Transverse colon (tissue), 4 donors: ENCODE measurements at regions not wholly inside any gene's neighbourhood (a gene's known extent, or its start where the extent isn't known, plus 50 kb on each side); places are given as distances from the start of the nearest gene placed in this dataset.

ENCODE experiments used
- EP300 ChIP-seq: sonication (generic); formaldehyde crosslinking; IDR thresholded peaks from one replicate; pipeline ENCODE4 v1.6.1; 2017; ENCODE audit warnings: antibody characterized with exemption, low read depth
- POLR2A ChIP-seq: fragments of 450-650 bp; IDR thresholded peaks from one replicate; pipeline ENCODE4 v1.6.1; 2016; ENCODE audit warnings: antibody characterized with exemption, mild to moderate bottlenecking, moderate library complexity
- POLR2AphosphoS5 ChIP-seq, 3 donors: sonication (generic); formaldehyde crosslinking; IDR thresholded peaks; one replicate each; pipeline ENCODE4 v1.6.1; 2016; ENCODE audit warnings: antibody characterized with exemption in 3 of 3
- TF ChIP-seq, protein P1 (sequence below), 5 experiments: fragments of 200-600 bp in 3 of 5; fragments of 450-650 bp in 2 of 5; sonication (generic) in 3 of 5; IDR thresholded peaks; 1 replicate in 2 of 5; 2 replicates in 3 of 5; pipeline ENCODE4 v1.5.1; 2016 to 2017; ENCODE audit warnings: antibody characterized with exemption in 5 of 5, inconsistent platforms in 3 of 5, mild to moderate bottlenecking in 2 of 5, moderate library complexity in 1 of 5

DNA sequence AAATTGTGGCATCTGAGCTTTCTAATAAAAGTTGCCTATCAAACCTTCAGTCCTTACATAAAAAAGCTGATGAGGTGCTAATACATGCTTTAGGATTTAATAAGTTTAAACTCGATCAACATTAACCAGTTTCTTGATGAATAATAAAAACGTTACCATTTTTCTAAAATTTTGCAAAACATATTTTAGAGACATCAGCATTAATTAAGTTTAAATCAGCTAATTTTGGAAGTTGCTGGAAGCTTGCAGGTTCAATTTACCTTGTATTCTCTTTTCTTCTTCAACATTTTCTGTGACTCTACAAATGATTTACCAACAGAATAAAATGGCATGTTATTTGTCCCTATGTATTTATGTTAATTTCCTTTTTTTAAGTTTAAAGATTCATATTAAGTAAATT is 365.3 kb upstream of the OPRM1 start:
- TF ChIP-seq, protein P1, sequence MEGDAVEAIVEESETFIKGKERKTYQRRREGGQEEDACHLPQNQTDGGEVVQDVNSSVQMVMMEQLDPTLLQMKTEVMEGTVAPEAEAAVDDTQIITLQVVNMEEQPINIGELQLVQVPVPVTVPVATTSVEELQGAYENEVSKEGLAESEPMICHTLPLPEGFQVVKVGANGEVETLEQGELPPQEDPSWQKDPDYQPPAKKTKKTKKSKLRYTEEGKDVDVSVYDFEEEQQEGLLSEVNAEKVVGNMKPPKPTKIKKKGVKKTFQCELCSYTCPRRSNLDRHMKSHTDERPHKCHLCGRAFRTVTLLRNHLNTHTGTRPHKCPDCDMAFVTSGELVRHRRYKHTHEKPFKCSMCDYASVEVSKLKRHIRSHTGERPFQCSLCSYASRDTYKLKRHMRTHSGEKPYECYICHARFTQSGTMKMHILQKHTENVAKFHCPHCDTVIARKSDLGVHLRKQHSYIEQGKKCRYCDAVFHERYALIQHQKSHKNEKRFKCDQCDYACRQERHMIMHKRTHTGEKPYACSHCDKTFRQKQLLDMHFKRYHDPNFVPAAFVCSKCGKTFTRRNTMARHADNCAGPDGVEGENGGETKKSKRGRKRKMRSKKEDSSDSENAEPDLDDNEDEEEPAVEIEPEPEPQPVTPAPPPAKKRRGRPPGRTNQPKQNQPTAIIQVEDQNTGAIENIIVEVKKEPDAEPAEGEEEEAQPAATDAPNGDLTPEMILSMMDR (IDR thresholded peaks at IDR 0.05) = no peak
- TF ChIP-seq EP300 (no peak), POLR2A (no peak), POLR2AphosphoS5 (IDR thresholded peaks at IDR 0.05) (no peak)
